ENCODE measurements at regions not wholly inside any gene's neighbourhood (a gene's known extent, or its start where the extent isn't known, plus 50 kb on each side); places are given as distances from the start of the nearest gene placed in this dataset.

GRCh38 chr12:91896286-91897024 is 249.2 kb downstream of the BTG1 start:
- TF ChIP-seq CTCF (conservative IDR thresholded peaks at IDR 0.05) (no peak), ZFX (IDR thresholded peaks at IDR 0.05) (no peak)
